GDM1 (cell line): ENCODE measurements at regions not wholly inside any gene's neighbourhood (a gene's known extent, or its start where the extent isn't known, plus 50 kb on each side); places are given as distances from the start of the nearest gene placed in this dataset.
A peak's percentile ranks its signal among the peaks of the same experiment; 100 is the strongest.

Experiments
- DNase-seq: peaks from one replicate; lab custom pipeline; 2025; lab: John Stamatoyannopoulos, UW

- DNase-seq: no peak
These were observed 644.5 kb downstream of the KCTD16 start for GRCh38 chr5:144815131-144815530.

- DNase-seq: no peak
These were observed 642.1 kb downstream of the KCTD16 start for GRCh38 chr5:144812763-144813162.

- DNase-seq: no peak
These were observed 629.5 kb downstream of the KCTD16 start for GRCh38 chr5:144800169-144800568.

GRCh38 chr5:144798595-144798994 lies 627.9 kb downstream of the KCTD16 start:
- no peak for DNase-seq

GRCh38 chr5:144794922-144795321 lies 624.2 kb downstream of the KCTD16 start:
- DNase-seq: no peak

GRCh38 chr5:144788556-144788955 lies 617.9 kb downstream of the KCTD16 start:
- DNase-seq: no peak

- DNase-seq: no peak
These were observed 617.4 kb downstream of the KCTD16 start for GRCh38 chr5:144788046-144788445.

GRCh38 chr5:144779368-144779767 lies 608.7 kb downstream of the KCTD16 start:
- DNase-seq: no peak

- DNase-seq: no peak
These were observed 607.9 kb downstream of the KCTD16 start for GRCh38 chr5:144778561-144778960.

- no peak for DNase-seq
These were observed 603.5 kb downstream of the KCTD16 start for GRCh38 chr5:144774197-144774596.

- DNase-seq: no peak
These were observed 603.0 kb downstream of the KCTD16 start for GRCh38 chr5:144773628-144774027.

- no peak for DNase-seq
These were observed 601.1 kb downstream of the KCTD16 start for GRCh38 chr5:144771802-144772201.

GRCh38 chr5:144742361-144742760 lies 571.7 kb downstream of the KCTD16 start:
- DNase-seq: no peak

- no peak for DNase-seq
These were observed 561.1 kb downstream of the KCTD16 start for GRCh38 chr5:144731786-144732185.

- DNase-seq: peak; percentile 26
These were observed 541.4 kb downstream of the KCTD16 start for GRCh38 chr5:144712090-144712489.

- no peak for DNase-seq
These were observed 540.5 kb downstream of the KCTD16 start for GRCh38 chr5:144711172-144711571.

- DNase-seq: no peak
These were observed 540.0 kb downstream of the KCTD16 start for GRCh38 chr5:144710637-144711036.

- DNase-seq: no peak
These were observed 533.1 kb downstream of the KCTD16 start for GRCh38 chr5:144703776-144704175.

- no peak for DNase-seq
These were observed 527.8 kb downstream of the KCTD16 start for GRCh38 chr5:144698484-144698883.

- DNase-seq: no peak
These were observed 527.2 kb downstream of the KCTD16 start for GRCh38 chr5:144697847-144698262.

GRCh38 chr5:144691936-144692335 lies 521.3 kb downstream of the KCTD16 start:
- no peak for DNase-seq

- no peak for DNase-seq
These were observed 514.2 kb downstream of the KCTD16 start for GRCh38 chr5:144684899-144685298.

- DNase-seq: no peak
These were observed 510.0 kb downstream of the KCTD16 start for GRCh38 chr5:144680711-144681110.

- DNase-seq: no peak
These were observed 500.4 kb downstream of the KCTD16 start for GRCh38 chr5:144671066-144671465.

- no peak for DNase-seq
These were observed 489.1 kb downstream of the KCTD16 start for GRCh38 chr5:144659634-144660227.
